ENCODE measurements at regions not wholly inside any gene's neighbourhood (a gene's known extent, or its start where the extent isn't known, plus 50 kb on each side); places are given as distances from the start of the nearest gene placed in this dataset.
A peak's percentile ranks its signal among the peaks of the same experiment; 100 is the strongest.

DNA sequence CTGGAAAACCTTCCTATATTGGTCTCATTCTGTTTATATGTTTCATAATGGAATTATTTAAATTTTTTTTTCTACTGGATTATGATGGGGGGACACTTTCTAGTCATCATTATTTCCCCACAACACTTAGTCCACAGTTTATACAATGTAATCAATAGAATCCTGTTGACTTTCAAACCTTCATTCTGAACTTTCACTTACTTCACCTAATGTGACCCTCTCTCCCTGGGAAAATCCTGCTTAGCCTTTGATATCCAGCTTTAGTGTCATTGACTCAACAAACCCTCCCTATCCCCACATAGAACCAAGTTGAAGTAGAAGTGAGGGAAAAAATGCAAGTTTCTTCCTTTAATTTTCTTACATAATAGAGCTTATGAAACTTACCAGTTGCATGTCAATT, 666.0 kb downstream of the MECOM start:
- no peak for DNase-seq
- intact Hi-C loops (cut with DNase I, micrococcal nuclease), result no loop called here
- no peak for ATAC-seq
- H3K4me1 ChIP-seq (ENCODE audit: low read depth), result no peaks in the 10 kb centered on the region
- H3K36me3 ChIP-seq (ENCODE audit: low read depth), result no peaks in the 10 kb centered on the region
- H3K9me3 ChIP-seq, result no peaks in the 10 kb centered on the region
- no peak overlapping the region for H3K4me3 ChIP-seq
- TF ChIP-seq, protein P1, sequence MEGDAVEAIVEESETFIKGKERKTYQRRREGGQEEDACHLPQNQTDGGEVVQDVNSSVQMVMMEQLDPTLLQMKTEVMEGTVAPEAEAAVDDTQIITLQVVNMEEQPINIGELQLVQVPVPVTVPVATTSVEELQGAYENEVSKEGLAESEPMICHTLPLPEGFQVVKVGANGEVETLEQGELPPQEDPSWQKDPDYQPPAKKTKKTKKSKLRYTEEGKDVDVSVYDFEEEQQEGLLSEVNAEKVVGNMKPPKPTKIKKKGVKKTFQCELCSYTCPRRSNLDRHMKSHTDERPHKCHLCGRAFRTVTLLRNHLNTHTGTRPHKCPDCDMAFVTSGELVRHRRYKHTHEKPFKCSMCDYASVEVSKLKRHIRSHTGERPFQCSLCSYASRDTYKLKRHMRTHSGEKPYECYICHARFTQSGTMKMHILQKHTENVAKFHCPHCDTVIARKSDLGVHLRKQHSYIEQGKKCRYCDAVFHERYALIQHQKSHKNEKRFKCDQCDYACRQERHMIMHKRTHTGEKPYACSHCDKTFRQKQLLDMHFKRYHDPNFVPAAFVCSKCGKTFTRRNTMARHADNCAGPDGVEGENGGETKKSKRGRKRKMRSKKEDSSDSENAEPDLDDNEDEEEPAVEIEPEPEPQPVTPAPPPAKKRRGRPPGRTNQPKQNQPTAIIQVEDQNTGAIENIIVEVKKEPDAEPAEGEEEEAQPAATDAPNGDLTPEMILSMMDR (IDR thresholded peaks at IDR 0.05), result no peak

DNA sequence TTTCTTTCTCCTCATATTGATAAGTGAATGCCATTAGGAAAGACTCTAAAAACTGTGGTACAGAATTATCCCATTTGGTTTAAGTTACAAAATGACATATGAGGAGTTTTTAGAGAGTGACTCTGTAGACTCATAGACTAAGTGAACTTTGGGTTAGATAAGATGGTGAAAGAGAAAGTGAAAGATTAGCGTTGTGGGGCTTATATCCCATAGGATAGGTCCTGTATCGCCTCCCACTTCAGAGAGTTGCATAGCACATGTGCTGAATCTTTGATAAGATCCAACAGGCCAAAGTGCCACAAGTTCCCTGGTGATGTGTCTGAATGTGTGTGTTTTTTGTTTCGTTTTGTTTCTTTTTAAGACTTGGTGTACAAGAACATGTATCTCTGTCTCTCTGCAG, 666.9 kb downstream of the MECOM start:
- Histone ChIP-seq H3K4me3 (no peak overlapping the region), H3K36me3 (ENCODE audit: low read depth) (no peaks in the 10 kb centered on the region), H3K4me1 (ENCODE audit: low read depth) (no peaks in the 10 kb centered on the region), H3K9me3 (no peaks in the 10 kb centered on the region)
- ATAC-seq (peak; percentile 91), DNase-seq (peak in 1 of 3 donors; percentile 6)
- intact Hi-C loops (cut with DNase I, micrococcal nuclease), result no loop called here
- TF ChIP-seq, protein P1 (IDR thresholded peaks at IDR 0.05), result no peak

DNA sequence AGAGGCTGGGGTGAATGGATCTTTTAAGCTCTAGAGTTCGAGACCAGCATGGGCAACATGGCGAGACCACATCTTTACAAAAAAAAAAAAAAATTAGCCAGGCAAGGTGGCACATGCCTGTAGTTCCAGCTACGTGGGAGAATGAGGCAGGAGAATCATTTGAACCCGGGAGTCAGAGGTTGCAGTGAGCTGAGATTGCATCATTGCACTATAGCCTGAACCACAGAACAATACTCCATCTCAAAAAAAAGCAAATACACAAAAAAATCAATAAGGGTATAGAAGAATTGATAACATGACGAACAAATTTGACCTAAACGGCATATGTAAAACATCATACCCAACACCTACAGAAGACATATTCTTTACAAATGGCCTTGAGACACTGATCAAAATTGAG, 668.4 kb downstream of the MECOM start:
- H3K4me3 ChIP-seq, result no peak overlapping the region
- no peaks in the 10 kb centered on the region for H3K4me1 ChIP-seq (ENCODE audit: low read depth)
- TF ChIP-seq, protein P1 (IDR thresholded peaks at IDR 0.05), result no peak
- DNase-seq (no peak), ATAC-seq (no peak)
- intact Hi-C loops (cut with DNase I, micrococcal nuclease), result no loop called here
- no peaks in the 10 kb centered on the region for H3K36me3 ChIP-seq (ENCODE audit: low read depth)
- H3K9me3 ChIP-seq, result no peaks in the 10 kb centered on the region

DNA sequence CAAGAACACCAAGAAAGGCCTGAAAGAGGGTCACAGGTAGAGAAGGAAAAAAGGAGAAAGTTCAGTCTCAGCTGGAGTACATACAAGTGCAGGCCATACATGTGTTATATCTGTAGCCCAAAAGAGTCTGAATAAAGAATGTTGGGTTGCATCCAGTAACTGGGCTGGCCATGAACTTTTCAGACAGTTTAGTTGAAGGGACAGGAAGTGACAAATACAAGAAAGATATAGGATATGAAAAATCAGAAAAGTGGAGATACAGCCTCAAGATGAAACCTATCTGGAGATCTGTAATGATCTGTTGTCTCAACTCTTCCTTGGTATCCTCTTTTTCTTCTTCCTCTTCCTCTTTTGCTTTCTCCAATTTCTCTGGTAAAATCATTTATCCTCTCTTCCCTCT, 671.7 kb downstream of the MECOM start:
- intact Hi-C loops (cut with DNase I, micrococcal nuclease), result no loop called here
- no peak for ATAC-seq
- no peak overlapping the region for H3K4me3 ChIP-seq
- no peaks in the 10 kb centered on the region for H3K9me3 ChIP-seq
- DNase-seq, result no peak
- no peaks in the 10 kb centered on the region for H3K4me1 ChIP-seq (ENCODE audit: low read depth)
- H3K36me3 ChIP-seq (ENCODE audit: low read depth), result no peaks in the 10 kb centered on the region
- TF ChIP-seq, protein P1 (IDR thresholded peaks at IDR 0.05), result no peak

DNA sequence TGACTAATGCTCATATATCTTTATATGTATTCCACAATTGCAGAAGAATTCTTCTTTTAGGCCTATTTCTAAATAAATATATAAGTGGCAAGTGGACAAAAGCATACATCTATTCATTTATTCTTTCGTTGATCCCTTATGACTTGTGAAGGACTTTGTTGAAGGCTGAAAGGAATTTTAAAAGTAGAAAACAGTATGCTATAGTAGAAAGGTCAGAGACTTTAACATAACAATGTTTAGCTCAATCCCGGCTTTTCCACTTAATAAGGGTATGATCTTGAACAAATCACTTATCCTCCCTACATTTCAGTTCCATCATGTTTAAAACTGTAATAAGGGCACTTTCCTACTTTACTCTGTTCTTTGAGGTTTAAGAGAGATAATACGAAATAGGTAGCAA, 672.9 kb downstream of the MECOM start:
- Histone ChIP-seq H3K4me3 (no peak overlapping the region), H3K36me3 (ENCODE audit: low read depth) (no peaks in the 10 kb centered on the region), H3K4me1 (ENCODE audit: low read depth) (no peaks in the 10 kb centered on the region), H3K9me3 (no peaks in the 10 kb centered on the region)
- no peak for ATAC-seq
- intact Hi-C loops (cut with DNase I, micrococcal nuclease), result no loop called here
- TF ChIP-seq, protein P1 (IDR thresholded peaks at IDR 0.05), result no peak
- no peak for DNase-seq

DNA sequence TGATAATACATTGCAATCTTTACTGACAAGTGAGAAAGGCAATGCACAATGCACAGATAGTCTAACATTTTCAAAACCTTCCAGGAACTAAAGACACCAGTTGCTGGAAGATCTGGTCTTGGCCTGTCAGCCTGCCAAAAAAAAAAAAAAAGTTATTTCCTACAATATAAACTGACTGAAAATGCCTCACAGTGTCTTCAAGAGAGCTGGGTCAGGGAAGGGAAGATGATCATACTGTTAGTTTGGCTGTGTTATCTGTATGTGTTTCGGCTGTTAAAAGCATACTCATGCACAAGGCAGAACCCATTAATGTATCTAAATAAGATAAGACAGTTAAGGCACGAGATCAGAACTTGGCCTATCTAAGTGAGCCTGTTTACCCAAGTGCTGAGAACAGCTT, 673.4 kb downstream of the MECOM start:
- ATAC-seq (no peak), DNase-seq (no peak)
- Histone ChIP-seq H3K36me3 (ENCODE audit: low read depth) (no peaks in the 10 kb centered on the region), H3K9me3 (no peaks in the 10 kb centered on the region), H3K4me1 (ENCODE audit: low read depth) (no peaks in the 10 kb centered on the region), H3K4me3 (no peak overlapping the region)
- intact Hi-C loops (cut with DNase I, micrococcal nuclease), result no loop called here
- TF ChIP-seq, protein P1 (IDR thresholded peaks at IDR 0.05), result no peak
